ENCODE measurements at regions not wholly inside any gene's neighbourhood (a gene's known extent, or its start where the extent isn't known, plus 50 kb on each side); places are given as distances from the start of the nearest gene placed in this dataset.
"Not testable (repeated sequence)": the region's sequence is repeated elsewhere in the genome, so short reads cannot be mapped to it uniquely, and the experiment has no call there.

DNA sequence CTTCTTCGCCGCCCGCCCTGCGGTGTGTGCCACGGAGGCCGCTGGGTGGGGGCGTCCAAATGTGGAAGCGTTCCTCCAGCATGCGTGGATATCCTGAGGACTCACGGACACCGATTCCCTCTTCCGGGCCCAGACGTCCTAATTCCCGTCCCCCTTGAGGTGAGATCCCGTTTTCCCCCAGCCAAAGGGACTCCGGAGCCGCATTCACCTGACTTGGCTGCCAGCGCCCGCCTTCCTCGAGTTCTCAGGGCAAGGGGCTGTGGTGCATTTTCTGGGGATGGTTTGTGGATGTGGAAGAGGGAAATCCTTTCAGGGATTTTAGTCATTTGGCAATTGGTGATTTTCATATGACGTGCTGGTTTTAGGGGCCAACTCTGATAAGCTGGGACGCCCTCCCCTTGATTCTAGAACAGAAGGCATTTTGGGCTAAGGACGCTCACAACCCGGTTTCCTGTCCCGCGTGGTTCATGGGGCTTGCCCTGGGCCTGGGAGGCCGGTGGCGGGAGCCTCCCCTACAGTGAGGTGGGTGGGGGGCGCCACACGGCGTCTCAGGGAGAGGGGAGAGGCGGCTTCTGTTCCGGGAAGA, 165.4 kb downstream of the ACTR3B start:
- H3K27me3 Mint-ChIP-seq: peaks cover 41% of the 10 kb centered on the region
- no peak overlapping the region for H3K4me3 Mint-ChIP-seq
- H3K9me3 Mint-ChIP-seq: peaks cover 24% of the 10 kb centered on the region
- no peaks in the 10 kb centered on the region for H3K4me1 Mint-ChIP-seq (ENCODE audit: low read depth)
- peaks cover 4% of the 10 kb centered on the region for H3K36me3 Mint-ChIP-seq (ENCODE audit: low read depth)
- H3K27ac Mint-ChIP-seq: no peak overlapping the region

DNA sequence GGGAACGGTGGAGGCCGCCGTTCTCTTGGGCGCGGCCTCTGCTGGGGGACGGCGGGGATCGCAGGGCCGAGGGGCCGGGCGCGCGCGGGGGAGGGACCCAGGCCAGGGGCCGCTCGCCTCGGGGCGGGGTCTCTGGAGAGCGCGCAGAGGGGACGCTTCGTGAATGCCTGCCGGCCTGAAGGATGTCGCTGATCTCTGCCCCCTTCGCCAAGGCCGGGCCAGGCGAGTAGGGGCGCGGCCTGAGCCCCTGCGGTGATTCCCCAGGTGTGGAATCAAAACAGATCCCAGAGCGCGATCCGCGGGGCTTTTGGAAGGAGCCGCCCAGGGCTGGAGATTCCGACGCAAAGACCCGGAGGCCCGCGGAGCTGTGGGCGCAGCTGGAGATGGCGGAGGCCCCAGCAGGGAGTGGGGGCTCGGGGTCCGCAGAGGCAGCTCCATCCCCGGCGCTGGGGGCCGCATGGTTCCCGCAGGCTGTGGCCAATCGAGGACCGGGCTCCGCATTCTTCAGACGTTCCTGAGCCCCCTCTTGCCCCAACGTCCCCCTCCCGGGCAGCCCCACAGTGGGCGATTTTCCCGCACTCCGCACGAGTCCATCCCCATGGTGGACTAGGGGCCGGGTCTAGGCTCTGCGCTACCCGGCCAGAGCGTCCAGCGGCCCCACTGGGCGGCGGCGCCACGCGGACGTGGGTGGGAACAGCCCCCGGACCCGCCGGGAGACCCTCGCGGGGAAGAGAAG, 166.0 kb downstream of the ACTR3B start:
- H3K27me3 Mint-ChIP-seq: peaks cover 38% of the 10 kb centered on the region
- H3K4me3 Mint-ChIP-seq: no peak overlapping the region
- H3K27ac Mint-ChIP-seq: no peak overlapping the region
- H3K4me1 Mint-ChIP-seq (ENCODE audit: low read depth): no peaks in the 10 kb centered on the region
- peaks cover 20% of the 10 kb centered on the region for H3K9me3 Mint-ChIP-seq
- peaks cover 1% of the 10 kb centered on the region for H3K36me3 Mint-ChIP-seq (ENCODE audit: low read depth)

DNA sequence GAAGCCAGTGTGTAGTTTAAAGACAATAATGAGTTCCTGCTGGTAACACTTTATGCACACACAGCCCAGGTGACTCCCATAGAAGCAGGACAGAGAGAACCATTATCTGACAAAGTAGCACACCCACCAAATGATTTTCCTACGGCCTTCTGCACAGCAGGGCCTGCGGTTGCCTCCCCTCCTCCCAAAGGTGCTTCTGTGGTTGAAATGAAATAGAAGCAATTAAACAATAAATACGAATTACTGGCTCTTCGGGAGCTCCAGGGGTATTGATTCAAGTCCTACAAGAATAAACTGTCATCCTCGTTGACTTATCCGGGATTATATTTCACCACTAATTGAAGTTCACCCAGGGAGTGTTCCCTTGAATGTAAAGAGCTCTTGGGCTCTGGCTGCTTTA, 172.1 kb downstream of the ACTR3B start:
- no peak overlapping the region for H3K27ac Mint-ChIP-seq
- no peaks in the 10 kb centered on the region for H3K4me1 Mint-ChIP-seq (ENCODE audit: low read depth)
- H3K27me3 Mint-ChIP-seq: peaks cover 3% of the 10 kb centered on the region
- peaks cover 10% of the 10 kb centered on the region for H3K9me3 Mint-ChIP-seq
- H3K4me3 Mint-ChIP-seq: no peak overlapping the region
- no peaks in the 10 kb centered on the region for H3K36me3 Mint-ChIP-seq (ENCODE audit: low read depth)

DNA sequence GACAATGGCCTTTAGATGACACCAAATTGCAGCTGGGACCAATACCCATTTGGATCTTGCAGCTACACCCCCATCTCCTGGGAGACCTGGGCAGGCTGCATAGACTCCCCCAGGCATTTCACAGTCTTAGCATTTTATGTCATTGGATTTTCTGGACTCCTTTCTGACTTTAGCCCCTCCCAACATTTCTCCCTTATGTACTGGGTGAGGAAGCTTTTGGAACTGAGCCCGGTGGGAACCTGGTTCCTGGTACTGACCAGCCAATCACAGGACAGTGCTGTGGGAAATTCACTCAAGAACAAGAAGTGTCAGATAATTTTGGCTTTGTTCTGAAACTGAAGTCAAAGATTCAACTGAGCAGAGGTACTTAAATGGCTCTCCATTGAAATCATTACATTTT, 177.7 kb downstream of the ACTR3B start:
- Mint-ChIP-seq H3K9me3 (no peaks in the 10 kb centered on the region), H3K4me3 (no peak overlapping the region), H3K4me1 (ENCODE audit: low read depth) (no peaks in the 10 kb centered on the region), H3K27ac (no peak overlapping the region), H3K36me3 (ENCODE audit: low read depth) (no peaks in the 10 kb centered on the region), H3K27me3 (peaks cover 3% of the 10 kb centered on the region)

DNA sequence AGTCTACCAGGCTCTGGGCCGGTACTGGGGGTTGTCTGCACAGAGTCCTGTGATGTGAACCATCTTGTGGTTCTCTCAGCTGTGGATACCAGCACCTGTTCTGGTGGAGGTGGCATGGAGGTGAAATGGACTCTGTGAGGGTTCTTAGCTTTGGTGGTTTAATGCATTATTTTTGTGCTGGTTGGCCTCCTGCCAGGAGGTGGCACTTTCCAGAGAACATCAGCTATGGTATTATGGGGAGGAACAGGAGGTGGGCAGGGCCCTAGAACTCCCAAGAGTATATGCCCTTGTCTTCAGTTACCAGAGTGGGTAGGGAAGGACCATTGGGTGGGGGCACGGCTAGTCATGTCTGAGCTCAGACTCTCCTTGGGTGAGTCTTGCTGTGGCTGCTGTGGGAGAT, 187.1 kb downstream of the ACTR3B start:
- not testable (repeated sequence) for H3K36me3 Mint-ChIP-seq (ENCODE audit: low read depth); H3K4me3 Mint-ChIP-seq; H3K9me3 Mint-ChIP-seq; H3K27ac Mint-ChIP-seq; H3K4me1 Mint-ChIP-seq (ENCODE audit: low read depth); H3K27me3 Mint-ChIP-seq

DNA sequence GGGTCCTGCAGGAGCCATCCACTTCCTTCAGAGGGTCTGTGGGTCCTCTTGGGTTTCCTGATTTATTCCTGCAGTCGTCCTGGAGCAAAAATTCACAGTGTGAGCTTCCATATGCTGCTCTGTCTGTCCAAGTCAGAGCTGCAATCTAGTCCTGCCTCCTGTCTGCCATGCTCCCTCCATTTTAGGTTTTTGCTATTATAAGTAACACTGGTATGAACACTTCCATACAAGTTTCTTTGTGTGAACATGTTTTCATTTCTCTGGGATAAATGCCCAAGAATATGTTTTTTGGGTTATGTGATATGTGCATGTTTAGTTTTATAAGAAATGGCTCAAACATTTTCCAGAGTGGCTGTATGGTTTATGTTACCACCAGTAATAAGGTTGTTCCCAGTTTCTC, 188.1 kb downstream of the ACTR3B start:
- H3K4me1 Mint-ChIP-seq (ENCODE audit: low read depth): no peaks in the 10 kb centered on the region
- H3K4me3 Mint-ChIP-seq: no peak overlapping the region
- no peaks in the 10 kb centered on the region for H3K9me3 Mint-ChIP-seq
- H3K36me3 Mint-ChIP-seq (ENCODE audit: low read depth): no peaks in the 10 kb centered on the region
- H3K27me3 Mint-ChIP-seq: no peaks in the 10 kb centered on the region
- H3K27ac Mint-ChIP-seq: no peak overlapping the region

DNA sequence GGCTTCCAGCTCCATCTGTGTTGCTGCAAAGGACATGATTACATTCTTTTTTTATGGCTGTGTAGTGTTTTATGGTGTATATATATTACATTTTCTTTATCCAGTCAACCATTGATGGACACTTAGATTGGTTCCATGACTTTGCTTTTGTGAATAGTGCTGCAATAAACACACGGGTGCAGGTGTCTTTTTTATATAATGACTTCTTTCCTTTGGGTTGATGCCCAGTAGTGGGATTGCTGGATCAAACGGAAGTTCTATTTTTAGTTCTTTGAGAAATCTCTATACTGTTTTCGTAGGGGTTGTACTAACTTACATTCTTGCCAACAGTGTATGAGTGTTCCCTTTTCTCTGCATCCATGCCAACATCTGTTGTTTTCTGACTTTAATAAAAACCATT, 189.7 kb downstream of the ACTR3B start:
- Mint-ChIP-seq H3K9me3 (no peaks in the 10 kb centered on the region), H3K36me3 (ENCODE audit: low read depth) (no peaks in the 10 kb centered on the region), H3K27me3 (no peaks in the 10 kb centered on the region), H3K4me1 (ENCODE audit: low read depth) (no peaks in the 10 kb centered on the region), H3K27ac (no peak overlapping the region), H3K4me3 (no peak overlapping the region)

DNA sequence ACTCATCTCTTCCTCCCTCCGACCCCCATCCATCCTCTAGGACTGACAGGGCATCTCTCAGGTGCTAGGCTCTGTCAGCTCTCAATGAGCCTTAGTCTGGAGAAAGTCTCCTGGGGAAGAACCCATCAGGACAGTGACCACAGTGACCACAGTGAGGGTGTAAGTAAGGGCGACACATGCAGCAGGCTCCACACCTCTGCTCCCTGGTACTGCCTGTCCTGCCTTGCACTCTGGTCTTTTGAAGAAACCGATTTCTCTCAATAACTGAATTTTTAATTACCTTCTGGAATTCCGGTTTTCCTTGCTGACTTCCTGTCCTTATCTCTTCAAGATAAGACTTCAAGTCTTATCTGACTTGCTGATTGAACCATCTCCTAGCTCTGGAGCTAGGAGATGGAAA, 190.2 kb downstream of the ACTR3B start:
- Mint-ChIP-seq H3K4me1 (ENCODE audit: low read depth) (no peaks in the 10 kb centered on the region), H3K36me3 (ENCODE audit: low read depth) (no peaks in the 10 kb centered on the region), H3K27ac (no peak overlapping the region), H3K27me3 (no peaks in the 10 kb centered on the region), H3K9me3 (no peaks in the 10 kb centered on the region), H3K4me3 (no peak overlapping the region)

DNA sequence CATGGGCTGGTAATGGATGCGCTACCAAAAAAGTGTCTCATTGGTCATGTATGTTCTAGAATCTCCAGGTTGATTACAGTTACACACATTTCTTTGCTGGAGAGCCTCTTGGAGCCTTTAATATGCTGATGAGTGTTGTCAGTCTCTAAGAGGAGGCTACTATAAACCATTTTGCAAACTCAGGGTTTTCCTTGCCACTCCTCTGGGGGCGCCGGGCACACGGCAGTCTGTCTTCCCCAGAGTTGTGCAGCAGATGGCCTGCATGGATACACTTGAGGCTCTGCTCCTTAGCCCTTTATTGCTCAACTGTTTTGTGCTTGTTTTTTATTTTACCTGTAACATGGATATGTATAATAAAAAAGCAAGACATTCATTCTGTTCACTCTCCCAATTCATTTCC, 196.5 kb downstream of the ACTR3B start:
- H3K4me1 Mint-ChIP-seq (ENCODE audit: low read depth): no peaks in the 10 kb centered on the region
- H3K27me3 Mint-ChIP-seq: no peaks in the 10 kb centered on the region
- H3K27ac Mint-ChIP-seq: no peak overlapping the region

DNA sequence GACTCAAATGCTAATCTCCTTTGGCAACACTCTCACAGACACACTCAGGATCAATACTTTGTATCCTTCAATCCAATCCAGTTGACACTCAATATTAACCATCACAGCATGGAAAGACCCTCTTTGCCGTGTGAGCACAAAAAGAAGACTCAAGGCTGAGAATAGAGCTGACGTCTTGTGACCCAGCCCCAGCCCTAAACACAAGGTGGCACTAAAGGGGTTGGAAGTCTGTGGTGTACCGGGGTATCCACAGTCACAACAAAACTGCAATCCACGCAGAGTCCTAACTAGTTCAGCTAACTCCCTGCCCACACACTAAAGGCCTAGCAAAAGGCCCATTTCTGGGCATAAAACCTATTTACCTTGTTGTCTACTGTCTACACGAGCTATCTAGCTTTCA, 200.1 kb downstream of the ACTR3B start:
- H3K4me1 Mint-ChIP-seq (ENCODE audit: low read depth): no peaks in the 10 kb centered on the region
- no peaks in the 10 kb centered on the region for H3K27me3 Mint-ChIP-seq
- H3K4me3 Mint-ChIP-seq: no peak overlapping the region
- peaks cover 4% of the 10 kb centered on the region for H3K9me3 Mint-ChIP-seq
- H3K36me3 Mint-ChIP-seq (ENCODE audit: low read depth): no peaks in the 10 kb centered on the region
- no peak overlapping the region for H3K27ac Mint-ChIP-seq

More for the DNA sequence above, 196.5 kb downstream of the ACTR3B start:
- Mint-ChIP-seq H3K4me3 (no peak overlapping the region), H3K9me3 (peaks cover 4% of the 10 kb centered on the region), H3K36me3 (ENCODE audit: low read depth) (no peaks in the 10 kb centered on the region)

DNA sequence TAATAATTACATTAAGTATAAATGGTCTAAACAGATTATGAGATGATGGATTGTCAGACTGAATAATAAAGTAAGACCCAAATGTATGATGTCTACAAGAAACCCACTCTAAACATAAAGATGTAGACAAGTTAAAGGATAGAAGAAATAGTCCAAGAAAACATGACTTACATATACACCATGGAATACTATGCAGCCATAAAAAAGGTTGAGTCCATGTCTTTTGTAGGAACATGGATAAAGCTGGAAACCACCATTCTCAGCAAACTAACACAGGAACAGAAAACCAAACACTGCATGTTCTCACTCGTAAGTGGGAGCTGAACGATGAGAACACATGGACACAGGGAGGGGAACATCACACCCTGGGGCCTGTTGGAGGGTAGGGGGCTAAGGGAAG, 202.2 kb downstream of the ACTR3B start:
- H3K4me3 Mint-ChIP-seq; H3K27ac Mint-ChIP-seq; H3K4me1 Mint-ChIP-seq (ENCODE audit: low read depth); H3K9me3 Mint-ChIP-seq; H3K27me3 Mint-ChIP-seq; H3K36me3 Mint-ChIP-seq (ENCODE audit: low read depth): not testable (repeated sequence)

DNA sequence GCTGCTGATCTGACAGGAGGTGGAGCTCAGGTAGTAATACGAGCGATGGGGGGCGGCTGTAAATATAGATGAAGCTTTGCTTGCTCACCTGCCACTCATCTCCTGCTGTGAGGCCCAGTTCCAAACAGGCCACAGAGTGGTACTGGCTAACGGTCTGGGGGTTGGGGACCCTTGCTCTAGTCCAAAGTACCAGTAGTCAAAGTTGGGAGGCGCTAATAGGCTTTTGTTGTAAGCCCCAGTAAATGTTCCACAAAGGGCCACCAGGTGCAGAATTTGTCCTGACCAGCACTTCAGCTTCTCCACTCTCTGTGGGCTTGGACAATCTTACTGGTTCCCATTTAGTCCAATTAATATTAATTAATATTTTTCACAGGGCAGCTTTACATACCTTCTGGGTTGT, 206.6 kb downstream of the ACTR3B start:
- H3K36me3 Mint-ChIP-seq (ENCODE audit: low read depth): no peaks in the 10 kb centered on the region

DNA sequence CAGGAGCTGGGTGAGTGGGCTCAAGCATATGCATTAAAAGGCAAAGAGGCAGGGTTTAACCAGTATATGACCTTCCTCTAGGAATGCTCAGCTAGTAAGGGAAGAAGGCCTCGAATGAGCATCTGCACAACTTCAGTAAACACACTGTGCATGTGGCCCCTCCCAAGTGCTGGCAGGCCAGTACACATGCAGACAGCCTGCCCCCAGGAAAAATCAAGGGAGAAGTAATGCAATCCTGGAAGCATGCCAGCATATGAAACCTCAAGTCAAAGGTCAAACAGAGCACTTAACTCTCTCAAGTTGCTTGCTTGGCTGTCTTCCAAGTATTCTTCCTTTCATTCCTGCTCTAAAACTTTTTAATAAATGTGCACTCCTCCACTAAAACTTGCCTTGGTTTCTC, 208.4 kb downstream of the ACTR3B start:
- no peaks in the 10 kb centered on the region for H3K4me1 Mint-ChIP-seq (ENCODE audit: low read depth)
- no peaks in the 10 kb centered on the region for H3K36me3 Mint-ChIP-seq (ENCODE audit: low read depth)
- H3K4me3 Mint-ChIP-seq: no peak overlapping the region
- no peaks in the 10 kb centered on the region for H3K9me3 Mint-ChIP-seq
- no peaks in the 10 kb centered on the region for H3K27me3 Mint-ChIP-seq
- H3K27ac Mint-ChIP-seq: no peak overlapping the region

More for the DNA sequence above, 206.6 kb downstream of the ACTR3B start:
- Mint-ChIP-seq H3K4me3 (no peak overlapping the region), H3K9me3 (no peaks in the 10 kb centered on the region), H3K27ac (no peak overlapping the region), H3K27me3 (no peaks in the 10 kb centered on the region), H3K4me1 (ENCODE audit: low read depth) (no peaks in the 10 kb centered on the region)

DNA sequence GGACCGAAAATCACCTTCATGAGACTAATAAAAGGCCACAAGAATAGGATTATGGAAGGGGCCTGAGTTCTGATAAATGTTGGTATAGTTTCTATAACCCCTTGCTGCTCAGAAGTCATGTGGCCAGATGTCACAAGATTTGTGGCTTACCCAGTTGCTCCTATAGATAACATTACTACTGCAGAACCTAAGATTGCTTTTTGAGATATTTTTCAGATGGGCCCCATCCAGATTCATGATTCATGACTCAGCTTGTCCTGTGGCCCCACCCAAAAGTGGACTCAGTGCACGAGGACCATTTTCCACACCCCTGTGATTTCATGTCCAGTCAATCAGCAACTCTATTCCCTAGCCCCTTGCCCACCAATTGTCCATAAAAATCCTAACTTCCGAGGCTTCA, 209.0 kb downstream of the ACTR3B start:
- H3K4me1 Mint-ChIP-seq (ENCODE audit: low read depth): no peaks in the 10 kb centered on the region
- H3K36me3 Mint-ChIP-seq (ENCODE audit: low read depth): no peaks in the 10 kb centered on the region
- no peak overlapping the region for H3K27ac Mint-ChIP-seq
- no peaks in the 10 kb centered on the region for H3K27me3 Mint-ChIP-seq
- H3K9me3 Mint-ChIP-seq: no peaks in the 10 kb centered on the region
- no peak overlapping the region for H3K4me3 Mint-ChIP-seq

DNA sequence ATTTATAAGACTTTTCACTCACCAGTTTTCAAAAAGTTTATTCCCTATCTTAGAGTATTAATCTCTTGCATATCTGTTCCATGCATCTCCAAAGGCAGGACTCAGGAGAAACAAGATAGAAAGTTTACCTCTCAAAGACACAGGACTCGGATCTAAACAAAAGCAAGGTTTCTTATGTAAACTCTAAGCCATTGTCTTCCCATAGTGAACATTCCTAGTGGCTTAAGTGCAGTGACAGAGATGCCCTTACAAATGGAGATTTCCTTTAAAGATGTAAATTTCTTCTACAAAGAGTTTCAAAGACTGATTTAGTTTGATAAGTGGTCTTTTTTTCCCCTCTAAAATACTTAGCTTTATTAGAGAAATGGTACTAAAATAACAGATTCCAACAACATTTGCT, 209.8 kb downstream of the ACTR3B start:
- no peak overlapping the region for H3K27ac Mint-ChIP-seq
- no peaks in the 10 kb centered on the region for H3K27me3 Mint-ChIP-seq
- no peak overlapping the region for H3K4me3 Mint-ChIP-seq
- H3K4me1 Mint-ChIP-seq (ENCODE audit: low read depth): no peaks in the 10 kb centered on the region
- no peaks in the 10 kb centered on the region for H3K36me3 Mint-ChIP-seq (ENCODE audit: low read depth)
- H3K9me3 Mint-ChIP-seq: no peaks in the 10 kb centered on the region

DNA sequence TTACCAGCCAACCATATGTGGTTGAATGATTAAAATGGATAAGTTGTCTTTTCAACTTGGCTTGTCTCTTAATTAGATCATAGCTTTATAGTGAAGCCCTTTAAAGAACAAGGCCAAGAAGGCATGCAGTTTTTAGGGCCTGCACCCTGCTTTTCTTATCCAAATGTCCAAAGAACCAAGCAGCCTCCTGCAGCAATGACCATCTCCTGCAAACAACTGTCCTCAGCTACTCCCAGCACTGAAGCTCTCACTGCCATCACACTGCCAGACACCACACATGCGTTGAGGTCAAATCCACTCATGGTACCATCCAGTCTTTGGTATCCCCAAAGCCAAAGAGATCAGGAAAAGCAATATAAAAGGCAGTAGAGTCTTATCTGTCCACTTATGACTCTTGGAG, 210.3 kb downstream of the ACTR3B start:
- Mint-ChIP-seq H3K36me3 (ENCODE audit: low read depth) (no peaks in the 10 kb centered on the region), H3K27ac (no peak overlapping the region), H3K27me3 (no peaks in the 10 kb centered on the region), H3K4me3 (no peak overlapping the region), H3K9me3 (no peaks in the 10 kb centered on the region), H3K4me1 (ENCODE audit: low read depth) (no peaks in the 10 kb centered on the region)

Measured in stimulated activated naive CD8-positive, alpha-beta T cell treated with anti-CD3 and anti-CD28 coated beads, Interleukin-15, Interleukin-2, amounts not matched to agents 100 ng/mL and 50 ng/mL, for 24 hours (primary cell).